ENCODE measurements at regions not wholly inside any gene's neighbourhood (a gene's known extent, or its start where the extent isn't known, plus 50 kb on each side); places are given as distances from the start of the nearest gene placed in this dataset.

- Mint-ChIP-seq H3K27me3 (ENCODE audit: low read depth in 2 of 2) (no peaks in the 10 kb centered on the region), H3K9me3 (peaks cover 2 to 8% of the 10 kb centered on the region in 2 donors), H3K36me3 (no peaks in the 10 kb centered on the region), H3K27ac (no peak overlapping the region), H3K4me3 (no peak overlapping the region), H3K4me1 (no peaks in the 10 kb centered on the region)
- no peak for TF ChIP-seq CTCF (IDR thresholded peaks at IDR 0.05)
- no peak overlapping the region for H3K27ac ChIP-seq (ENCODE audit: low read length)
- no peaks in the 10 kb centered on the region for H3K36me3 ChIP-seq (ENCODE audit: control insufficient read depth, insufficient read depth, low read length)
- no peaks in the 10 kb centered on the region for H3K4me1 ChIP-seq (ENCODE audit: control insufficient read depth, insufficient read depth, low read length)
- H3K27me3 ChIP-seq (ENCODE audit: control insufficient read depth, insufficient read depth, low read length) = no peaks in the 10 kb centered on the region
- no peak for DNase-seq
- intact Hi-C loops (cut with micrococcal nuclease) = no loop called here
- ATAC-seq = no peak
- no peak overlapping the region for H3K4me3 ChIP-seq (ENCODE audit: low read length)
- H3K9me3 ChIP-seq (ENCODE audit: control insufficient read depth, insufficient read depth, low read length) = no peaks in the 10 kb centered on the region
Observed at GRCh38 chr5:86371061-86371460, 246.7 kb upstream of the COX7C start.

GRCh38 chr5:86374611-86375010 lies 243.1 kb upstream of the COX7C start:
- Mint-ChIP-seq H3K4me1 (no peaks in the 10 kb centered on the region), H3K36me3 (no peaks in the 10 kb centered on the region), H3K9me3 (peaks cover 6 to 7% of the 10 kb centered on the region in 2 donors), H3K27me3 (ENCODE audit: low read depth in 2 of 2) (no peaks in the 10 kb centered on the region), H3K27ac (no peak overlapping the region), H3K4me3 (no peak overlapping the region)
- Histone ChIP-seq H3K4me3 (ENCODE audit: low read length) (no peak overlapping the region), H3K4me1 (ENCODE audit: control insufficient read depth, insufficient read depth, low read length) (no peaks in the 10 kb centered on the region), H3K36me3 (ENCODE audit: control insufficient read depth, insufficient read depth, low read length) (no peaks in the 10 kb centered on the region), H3K27ac (ENCODE audit: low read length) (no peak overlapping the region), H3K9me3 (ENCODE audit: control insufficient read depth, insufficient read depth, low read length) (no peaks in the 10 kb centered on the region), H3K27me3 (ENCODE audit: control insufficient read depth, insufficient read depth, low read length) (no peaks in the 10 kb centered on the region)
- DNase-seq (no peak), ATAC-seq (no peak)
- WGBS (ENCODE audit: insufficient coverage) = 90% methylated on average over 2 of the region's 3 CpGs
- intact Hi-C loops (cut with micrococcal nuclease) = no loop called here
- no peak for TF ChIP-seq CTCF (IDR thresholded peaks at IDR 0.05)

- no peak overlapping the region for H3K4me3 ChIP-seq (ENCODE audit: low read length)
- intact Hi-C loops (cut with micrococcal nuclease) = no loop called here
- DNase-seq = no peak
- ATAC-seq = no peak
- no peaks in the 10 kb centered on the region for H3K36me3 ChIP-seq (ENCODE audit: control insufficient read depth, insufficient read depth, low read length)
- Mint-ChIP-seq H3K4me1 (no peaks in the 10 kb centered on the region), H3K9me3 (peaks cover 4 to 7% of the 10 kb centered on the region in 2 donors), H3K27me3 (ENCODE audit: low read depth in 2 of 2) (no peaks in the 10 kb centered on the region), H3K4me3 (no peak overlapping the region), H3K36me3 (no peaks in the 10 kb centered on the region), H3K27ac (no peak overlapping the region)
- H3K27me3 ChIP-seq (ENCODE audit: control insufficient read depth, insufficient read depth, low read length) = no peaks in the 10 kb centered on the region
- 94% methylated on average over 3 of the region's 3 CpGs for WGBS (ENCODE audit: insufficient coverage)
- no peaks in the 10 kb centered on the region for H3K4me1 ChIP-seq (ENCODE audit: control insufficient read depth, insufficient read depth, low read length)
- no peaks in the 10 kb centered on the region for H3K9me3 ChIP-seq (ENCODE audit: control insufficient read depth, insufficient read depth, low read length)
- TF ChIP-seq CTCF (IDR thresholded peaks at IDR 0.05) = no peak
- H3K27ac ChIP-seq (ENCODE audit: low read length) = no peak overlapping the region
Observed at GRCh38 chr5:86376214-86376613, 241.5 kb upstream of the COX7C start.

- H3K9me3 Mint-ChIP-seq = peaks cover 2 to 16% of the 10 kb centered on the region in 2 donors
- no peak overlapping the region for H3K27ac Mint-ChIP-seq
- intact Hi-C loops (cut with micrococcal nuclease) = no loop called here
- DNase-seq (no peak), ATAC-seq (no peak)
- H3K27ac ChIP-seq (ENCODE audit: low read length) = no peak overlapping the region
- no peaks in the 10 kb centered on the region for H3K36me3 Mint-ChIP-seq
- H3K4me3 ChIP-seq (ENCODE audit: low read length) = no peak overlapping the region
- no peaks in the 10 kb centered on the region for H3K27me3 ChIP-seq (ENCODE audit: control insufficient read depth, insufficient read depth, low read length)
- WGBS (ENCODE audit: insufficient coverage) = 93% methylated on average over 2 of the region's 2 CpGs
- TF ChIP-seq CTCF (IDR thresholded peaks at IDR 0.05) = no peak
- no peaks in the 10 kb centered on the region for H3K27me3 Mint-ChIP-seq (ENCODE audit: low read depth in 2 of 2)
- H3K9me3 ChIP-seq (ENCODE audit: control insufficient read depth, insufficient read depth, low read length) = no peaks in the 10 kb centered on the region
- no peaks in the 10 kb centered on the region for H3K36me3 ChIP-seq (ENCODE audit: control insufficient read depth, insufficient read depth, low read length)
- no peak overlapping the region for H3K4me3 Mint-ChIP-seq
- H3K4me1 ChIP-seq (ENCODE audit: control insufficient read depth, insufficient read depth, low read length) = no peaks in the 10 kb centered on the region
- H3K4me1 Mint-ChIP-seq = no peaks in the 10 kb centered on the region
Observed at GRCh38 chr5:86403190-86403589, 214.6 kb upstream of the COX7C start.

Measured in natural killer cell (primary cell).